GM19455 (cell line): ENCODE measurements at regions not wholly inside any gene's neighbourhood (a gene's known extent, or its start where the extent isn't known, plus 50 kb on each side); places are given as distances from the start of the nearest gene placed in this dataset.

Experiments
- ATAC-seq: cut with Tn5 transposase; IDR thresholded peaks from one replicate; pipeline ENCODE4 v1.9.1; 2021; ENCODE audit not compliant: unreplicated experiment

DNA sequence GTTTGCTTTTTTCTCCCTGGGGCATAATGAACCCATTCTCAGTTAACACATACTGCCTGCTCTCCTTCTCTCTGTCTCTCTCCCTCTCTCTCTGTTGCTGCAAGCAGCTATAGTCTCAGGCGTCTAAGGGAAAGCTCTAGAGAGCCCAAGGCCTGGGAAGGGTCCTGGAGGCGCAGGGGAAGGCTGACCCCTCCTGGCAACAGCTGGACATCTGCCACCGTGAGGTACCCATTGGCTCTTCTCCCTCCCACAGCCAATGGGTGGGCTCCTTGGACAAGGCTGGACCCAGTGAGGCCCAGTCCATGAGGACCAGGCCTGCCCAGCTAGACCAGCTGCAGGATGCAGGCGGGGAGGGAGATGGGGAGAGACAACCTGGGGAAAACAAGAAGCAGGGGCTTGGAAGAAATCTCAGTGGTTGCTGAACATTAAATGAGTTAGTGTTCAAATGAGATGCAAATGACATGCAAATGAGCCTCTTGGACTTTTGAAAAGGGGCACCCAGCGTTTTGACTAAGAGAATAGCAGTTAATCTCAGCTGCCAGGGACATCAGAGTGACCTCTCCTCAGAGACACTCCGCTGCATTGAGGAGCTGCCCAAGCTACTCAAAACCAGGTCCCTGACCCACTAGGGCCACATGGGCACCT is 349.7 kb downstream of the BUD13 start:
- ATAC-seq = no peak

DNA sequence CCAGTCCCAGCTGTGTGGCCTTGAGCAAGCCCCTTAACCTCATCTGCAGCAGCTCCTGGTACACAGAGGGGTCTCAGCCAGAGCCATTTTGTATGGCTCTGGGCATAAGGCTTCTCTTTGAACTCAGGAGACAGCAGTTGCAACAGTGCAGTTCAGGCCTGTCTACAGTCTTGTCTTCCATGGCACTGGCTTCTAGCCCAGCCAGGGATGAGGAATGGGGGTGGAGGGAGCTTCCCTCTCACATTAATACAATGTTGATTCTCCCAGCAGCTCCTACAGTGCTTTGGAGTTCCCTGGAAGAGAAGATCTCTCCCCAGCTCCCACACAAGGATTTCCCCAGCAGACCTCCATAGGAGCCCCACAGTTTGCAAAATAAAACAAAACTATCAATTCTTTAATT is 350.2 kb downstream of the BUD13 start:
- no peak for ATAC-seq

DNA sequence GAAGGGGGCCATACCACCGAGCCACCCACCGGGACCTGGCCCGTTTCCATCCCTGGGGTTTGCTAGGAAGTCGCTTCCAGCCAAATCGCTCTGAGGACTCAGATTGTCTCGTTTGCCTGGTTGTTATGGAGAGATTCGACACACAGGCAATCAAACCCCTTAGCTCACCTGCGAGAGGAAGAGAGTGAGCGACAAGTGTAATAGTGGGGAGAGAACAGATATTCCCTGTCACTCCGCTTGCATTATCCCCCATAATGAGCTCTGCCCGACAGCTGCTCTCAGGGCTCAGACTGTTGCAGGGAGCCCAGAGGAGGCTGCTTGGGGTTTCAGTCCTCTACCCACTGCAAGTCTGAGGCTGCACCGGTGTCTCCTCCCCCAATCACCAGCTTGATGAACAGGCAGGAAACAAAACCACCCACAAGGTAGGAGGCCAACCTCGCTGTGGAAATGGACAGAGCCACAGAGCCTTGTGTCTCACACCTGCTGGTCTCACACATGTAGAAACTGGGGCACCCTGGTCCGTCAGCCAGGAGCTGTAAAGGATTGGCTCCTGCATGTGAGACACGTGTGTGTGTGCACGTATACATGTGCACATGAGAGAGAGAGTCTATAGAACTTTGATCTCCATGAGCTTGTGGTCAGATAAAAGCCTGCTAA is 351.1 kb downstream of the BUD13 start:
- ATAC-seq = no peak

DNA sequence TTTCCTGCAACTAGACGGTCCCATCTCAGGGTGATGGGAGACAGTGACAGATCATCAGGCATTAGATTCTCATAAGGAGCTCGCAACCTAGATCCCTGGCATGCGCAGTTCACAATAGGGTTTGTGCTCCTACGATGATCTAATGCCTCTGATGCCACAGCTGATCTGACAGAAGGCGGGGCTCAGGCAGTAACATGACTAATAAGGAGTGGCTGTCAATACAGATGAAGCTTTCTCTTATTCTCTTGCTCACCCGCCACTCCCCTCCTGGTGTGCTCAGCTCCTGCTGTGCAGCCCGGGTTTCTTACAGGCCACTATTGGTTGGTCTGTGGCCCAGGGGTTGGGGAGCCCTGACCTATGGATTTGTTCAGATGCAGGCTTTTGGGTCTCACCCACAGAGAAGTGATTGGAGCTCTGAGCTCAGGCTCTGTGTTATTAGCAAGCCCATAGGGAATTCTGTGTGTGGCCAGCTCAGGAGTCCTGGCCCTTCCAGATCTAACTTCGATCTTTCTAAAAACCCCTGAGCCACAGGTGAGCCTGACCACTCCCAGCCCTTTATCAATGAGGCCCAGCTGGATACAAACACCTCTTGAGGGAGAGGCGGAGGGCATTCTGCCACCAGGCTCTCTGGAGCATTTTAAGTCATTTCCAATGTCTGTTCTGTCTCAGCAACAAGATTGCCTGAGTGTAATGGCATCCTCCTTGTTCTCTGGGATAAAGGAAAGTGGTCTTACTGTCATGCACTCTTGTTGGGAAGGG is 351.8 kb downstream of the BUD13 start:
- ATAC-seq = no peak

DNA sequence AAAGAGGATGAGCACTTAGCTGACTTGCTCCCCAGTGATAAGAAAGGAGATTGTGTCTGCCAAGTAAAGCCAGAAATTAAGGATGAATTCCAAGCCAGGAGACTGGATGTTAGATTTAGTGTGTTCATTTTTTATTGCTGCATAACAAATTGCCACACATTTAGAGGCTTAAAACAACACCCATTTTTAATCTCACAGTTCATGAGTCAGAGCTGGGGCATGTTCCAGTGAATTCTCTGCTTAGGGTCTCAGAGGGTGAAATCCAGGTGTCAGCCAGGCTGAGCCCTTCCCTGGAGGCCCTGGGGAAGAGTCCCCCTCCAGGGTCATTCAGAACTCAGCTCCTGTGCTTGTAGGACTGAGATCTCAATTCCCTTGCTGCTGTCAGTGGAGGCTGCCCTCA is 352.8 kb downstream of the BUD13 start:
- no peak for ATAC-seq

DNA sequence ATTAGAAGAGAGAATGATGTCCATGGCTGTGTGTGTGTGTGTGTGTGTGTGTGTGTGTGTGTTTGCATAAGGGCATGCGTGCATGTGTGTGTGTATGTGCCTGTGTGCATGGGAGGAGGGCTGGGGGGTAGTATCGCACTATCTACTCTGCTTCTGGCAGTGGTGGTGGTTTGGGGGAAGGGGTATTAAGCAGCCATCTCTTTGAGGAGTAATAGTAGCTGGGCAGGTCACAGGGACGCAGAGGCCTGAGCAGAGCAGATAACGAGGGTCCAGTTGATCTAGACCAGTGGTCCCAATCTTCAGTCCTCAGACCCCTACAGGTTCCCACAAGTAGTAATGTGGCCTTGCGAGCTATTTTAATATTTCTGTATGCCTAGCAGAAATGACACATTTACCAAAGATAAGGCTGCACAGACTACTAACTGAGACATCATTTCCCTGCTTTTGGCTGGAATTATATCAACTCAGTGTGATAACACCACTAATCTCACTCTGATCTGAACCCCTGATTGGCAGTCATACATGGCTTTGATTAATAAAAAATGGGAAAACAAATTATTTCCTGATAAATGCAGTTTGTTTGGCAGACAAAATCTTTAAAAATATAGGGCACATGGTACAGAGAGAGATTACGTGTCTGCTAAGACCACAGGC is 354.3 kb downstream of the BUD13 start:
- ATAC-seq = no peak

DNA sequence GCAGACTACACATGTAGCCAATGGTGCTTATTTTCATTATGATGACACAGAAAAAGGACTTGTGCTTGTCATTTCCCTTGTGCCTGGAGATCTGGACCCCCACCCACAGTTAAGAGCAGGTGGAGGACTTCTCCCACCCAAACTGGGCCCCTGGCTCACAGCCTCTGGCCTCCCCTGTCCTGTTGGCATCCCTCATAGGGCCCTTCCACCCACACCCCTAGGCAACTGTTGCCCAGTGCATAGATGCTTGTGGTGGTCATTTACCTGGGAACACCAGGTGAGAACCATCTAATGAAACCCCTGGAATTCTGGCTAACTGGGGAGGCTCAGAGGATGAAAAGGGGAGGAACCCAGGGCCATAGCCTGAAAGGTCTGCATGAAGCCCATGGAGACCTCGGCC is 355.9 kb downstream of the BUD13 start:
- no peak for ATAC-seq

DNA sequence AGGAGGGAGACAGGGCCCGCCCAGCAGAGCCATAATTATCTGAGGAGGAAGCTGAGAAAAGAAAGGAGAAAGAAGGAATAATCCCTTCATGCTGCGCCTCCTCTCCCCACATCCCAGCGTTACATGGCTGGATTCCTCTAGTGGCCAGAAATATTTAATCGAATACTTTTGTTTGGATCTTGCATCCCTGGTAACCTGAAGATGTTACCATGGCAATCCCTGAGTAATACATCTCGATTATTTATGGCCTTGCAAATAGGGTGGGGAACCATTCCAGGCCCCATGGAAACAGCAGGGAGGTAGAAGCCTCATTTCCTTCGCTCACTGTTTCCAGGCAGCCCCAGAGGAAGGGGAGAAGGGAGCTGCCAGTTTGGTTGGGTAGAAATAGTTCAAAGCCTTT is 357.7 kb downstream of the BUD13 start:
- no peak for ATAC-seq

DNA sequence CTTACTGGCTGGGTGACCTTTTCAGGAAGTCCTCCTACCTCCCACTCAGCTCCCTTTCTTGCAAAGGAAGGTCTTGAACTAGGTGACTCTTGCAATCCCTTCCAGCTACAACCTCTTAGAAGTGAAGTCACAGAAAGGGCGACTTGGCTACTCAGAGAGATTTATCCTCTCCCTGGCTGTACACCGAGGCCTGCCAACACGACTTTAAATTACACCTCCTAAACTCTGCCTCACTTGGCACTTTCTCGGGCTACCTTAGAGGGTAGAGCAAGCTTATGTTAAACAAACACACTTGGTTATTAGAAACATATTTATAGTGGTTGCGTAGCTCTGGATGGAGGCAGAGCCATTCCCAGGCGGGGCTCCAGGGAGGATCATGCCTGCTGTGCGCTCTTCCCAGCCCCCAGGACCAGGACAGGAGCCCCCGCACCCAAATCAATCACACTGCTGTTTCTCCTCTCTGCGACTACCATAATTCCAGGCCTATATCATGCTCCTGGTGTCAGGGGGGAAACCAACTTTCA is 358.4 kb downstream of the BUD13 start:
- no peak for ATAC-seq

DNA sequence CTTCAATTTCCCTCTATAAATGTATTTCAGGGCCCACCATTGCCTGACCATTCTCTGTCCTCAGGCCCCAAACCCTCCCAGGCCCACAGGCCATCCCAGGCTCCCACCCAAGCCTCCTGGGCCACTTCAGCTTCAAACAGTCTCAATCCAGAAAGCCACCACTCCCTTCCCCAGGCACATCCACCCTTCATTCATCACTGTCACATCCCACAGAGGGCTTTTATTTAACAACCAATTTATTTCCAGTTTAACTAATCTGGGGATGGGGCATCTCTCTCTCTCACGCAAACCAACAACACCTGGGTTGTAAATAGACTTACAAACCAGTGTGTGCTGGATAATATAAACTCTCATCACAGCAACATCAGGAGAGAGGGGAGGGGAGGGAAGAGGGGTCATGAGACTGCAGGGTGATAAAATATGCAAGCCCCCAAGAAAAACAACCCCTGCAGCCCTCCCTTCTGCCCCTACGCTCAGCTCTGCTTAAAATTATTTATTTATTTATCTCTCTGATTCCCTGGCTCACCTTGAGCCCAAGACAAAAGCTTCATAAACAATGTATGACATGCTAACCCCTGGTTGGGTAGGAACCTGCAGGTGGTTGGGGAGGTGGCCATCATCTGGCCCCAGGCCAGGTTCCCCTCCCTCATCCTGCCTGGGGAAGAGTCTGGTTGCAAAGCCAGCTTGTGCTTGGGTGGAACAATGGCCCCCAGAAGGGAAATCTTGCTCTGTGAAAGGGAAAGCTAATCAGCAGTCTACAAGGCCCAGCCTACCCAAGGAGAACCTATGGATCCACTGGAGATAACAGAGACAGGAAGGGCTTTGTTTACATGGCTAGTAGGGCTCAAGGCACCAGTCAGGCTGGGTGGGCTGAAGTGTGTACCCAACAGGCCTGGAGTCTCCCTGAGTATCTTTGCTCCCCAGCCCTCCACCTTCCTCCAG is 359.2 kb downstream of the BUD13 start:
- no peak for ATAC-seq

DNA sequence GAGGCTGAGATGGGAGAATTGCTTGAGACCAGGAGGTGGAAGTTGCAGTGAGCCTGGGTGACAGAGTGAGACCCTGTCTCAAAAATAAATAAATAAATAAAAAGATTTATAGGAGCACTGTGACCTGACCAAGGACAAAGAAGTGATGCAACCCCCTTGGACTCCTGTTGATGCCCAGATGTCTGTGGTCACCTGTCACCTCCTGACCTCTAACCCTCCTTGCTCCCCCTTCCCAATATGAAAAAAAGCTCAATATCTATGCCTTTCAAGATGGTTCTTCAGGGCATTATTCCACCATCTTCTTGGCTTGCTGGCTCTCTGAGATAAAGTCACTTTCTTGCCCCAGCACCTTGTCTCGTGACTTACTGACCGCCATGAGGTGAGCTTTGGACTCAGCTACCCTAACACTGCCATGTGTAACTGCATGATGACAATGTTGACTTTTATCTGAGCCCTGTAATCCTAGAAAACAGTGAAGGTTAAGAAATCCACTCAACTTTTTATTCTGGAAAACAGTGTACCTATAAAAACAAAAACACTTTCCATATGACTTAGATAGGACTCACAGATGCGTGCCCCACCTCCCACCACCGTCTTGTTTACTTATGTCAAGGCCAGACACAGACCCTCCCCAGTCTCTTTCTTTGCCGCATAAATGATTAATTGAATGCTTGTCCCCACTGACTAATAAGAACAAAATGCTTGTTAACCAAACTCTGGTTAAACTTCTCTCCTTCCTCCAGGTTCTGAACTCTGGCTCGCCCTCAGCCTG is 360.5 kb downstream of the BUD13 start:
- no peak for ATAC-seq

DNA sequence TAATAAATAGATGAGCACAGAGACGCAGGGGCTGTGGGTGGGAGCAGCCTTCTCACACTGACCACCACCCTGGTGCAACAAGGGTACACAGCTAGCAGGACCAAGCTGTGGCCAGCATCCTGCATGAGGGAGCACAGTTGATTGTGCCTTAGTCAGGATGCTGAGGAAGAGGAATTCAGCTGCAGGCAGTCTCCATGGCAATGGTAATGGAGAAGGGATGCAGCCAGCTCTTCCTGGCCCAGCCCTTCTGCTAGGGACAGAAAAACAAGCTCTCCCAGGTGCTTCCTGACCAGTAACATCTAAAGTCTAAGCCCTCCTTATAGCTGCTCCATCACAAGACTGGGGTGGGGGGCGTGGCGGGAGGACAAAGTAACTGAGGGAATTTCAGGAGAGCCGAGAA is 363.5 kb downstream of the BUD13 start:
- ATAC-seq = no peak

DNA sequence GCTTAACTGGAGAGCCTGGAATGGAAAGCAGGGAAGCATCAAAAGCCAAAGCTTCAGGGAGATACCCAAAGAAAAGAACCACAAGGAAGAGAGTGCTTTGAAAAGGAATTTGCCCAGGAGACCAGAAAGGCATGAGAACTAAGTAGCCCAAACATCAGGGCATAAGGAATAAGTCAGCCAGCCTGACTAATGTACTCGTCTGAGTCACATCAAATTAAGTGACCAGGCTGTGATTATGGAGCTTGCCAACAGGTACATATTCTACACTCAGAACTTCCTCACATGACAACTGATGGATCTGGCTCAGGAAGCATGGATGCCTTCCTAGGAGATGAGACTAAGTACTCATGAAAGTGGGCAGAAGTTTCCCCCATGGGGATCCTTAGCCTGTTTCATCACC is 366.7 kb downstream of the BUD13 start:
- ATAC-seq = no peak

DNA sequence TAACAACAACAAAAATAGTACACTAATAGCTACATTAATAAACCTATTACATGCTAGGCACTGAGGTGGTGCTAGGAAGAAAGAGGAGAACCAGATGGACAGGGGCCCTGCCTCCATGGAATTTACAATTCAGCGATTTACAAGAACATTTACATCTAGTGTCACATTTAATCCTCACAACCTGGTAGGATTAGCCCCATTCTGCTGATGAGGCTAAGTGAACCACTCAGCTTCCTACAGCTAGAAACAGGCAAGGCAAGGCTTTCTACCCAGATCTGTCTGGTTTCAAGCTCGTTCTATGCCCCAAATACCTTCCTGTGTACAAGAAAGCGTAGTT is 368.4 kb downstream of the BUD13 start:
- ATAC-seq = no peak

DNA sequence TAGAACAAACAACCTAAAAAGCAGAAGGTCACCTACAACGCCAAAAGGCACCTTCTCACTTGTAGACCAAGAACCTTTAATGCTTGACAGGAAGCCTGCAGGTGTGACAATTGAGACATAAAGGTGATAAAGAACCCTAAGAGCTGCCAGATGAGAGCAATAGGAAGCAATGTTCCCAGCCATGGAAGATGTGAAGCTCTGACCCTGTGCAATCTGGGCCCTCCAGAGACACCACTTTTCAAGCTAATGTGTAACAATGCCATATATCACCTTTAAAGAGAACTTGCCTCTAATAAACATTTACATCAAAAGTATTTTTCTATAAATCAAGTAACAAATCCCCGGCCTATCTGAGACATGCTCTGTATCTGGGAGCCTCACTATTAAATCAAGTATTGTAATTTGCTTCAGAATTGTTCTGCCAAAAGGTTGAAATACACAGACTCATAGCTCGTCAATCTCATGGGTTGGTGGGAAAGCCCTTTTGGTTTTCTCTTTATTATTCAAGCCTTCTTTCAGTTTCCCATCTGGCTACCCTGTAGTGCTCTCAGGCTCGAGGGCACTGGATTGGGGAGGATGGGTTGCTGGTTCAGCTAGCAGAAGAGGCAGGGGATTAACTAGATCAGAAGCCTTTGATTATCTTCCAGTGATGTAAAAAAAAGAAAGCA is 368.9 kb downstream of the BUD13 start:
- ATAC-seq = no peak

DNA sequence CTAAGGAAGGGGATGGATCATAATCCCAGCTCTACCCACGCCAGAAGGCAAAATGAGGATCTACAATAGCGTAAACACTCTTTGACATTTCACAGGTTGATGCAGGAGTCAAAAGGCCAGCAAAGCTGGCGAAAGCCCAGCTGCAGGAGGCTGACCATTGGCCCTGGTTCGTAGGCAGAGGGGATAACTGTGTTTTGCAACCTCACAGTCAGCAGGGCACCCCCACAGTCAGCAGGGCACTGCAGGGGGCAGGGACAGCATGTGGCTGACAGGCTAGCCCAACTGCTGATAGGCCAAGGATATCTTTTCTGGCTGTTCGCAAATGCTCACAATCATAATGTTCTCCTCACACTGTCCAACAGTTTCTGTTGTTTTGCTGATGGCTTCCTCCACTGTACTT is 372.7 kb downstream of the BUD13 start:
- no peak for ATAC-seq

DNA sequence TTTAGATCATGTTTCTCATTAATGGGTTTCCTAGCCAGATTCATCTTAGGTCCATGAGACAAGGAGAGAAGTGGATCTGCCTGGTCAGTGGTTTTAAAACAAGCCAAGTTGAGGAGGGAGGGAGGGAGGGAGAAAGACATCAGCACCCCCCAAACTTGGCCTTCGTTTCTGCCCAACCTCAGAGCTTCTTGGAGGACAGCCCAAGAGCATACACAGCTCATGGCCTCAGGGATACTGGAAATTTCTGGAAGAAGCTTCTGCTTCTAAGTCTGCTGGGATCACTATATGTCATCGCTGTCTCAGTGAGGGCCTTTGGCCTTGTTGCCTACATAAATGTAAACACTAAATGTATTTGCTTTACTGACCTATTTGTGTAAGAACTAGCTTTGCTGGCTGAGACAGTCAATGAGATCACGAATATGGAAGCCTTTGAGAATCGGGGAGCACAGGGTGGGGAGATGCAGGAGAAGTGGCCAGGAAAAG is 375.1 kb downstream of the BUD13 start:
- no peak for ATAC-seq

DNA sequence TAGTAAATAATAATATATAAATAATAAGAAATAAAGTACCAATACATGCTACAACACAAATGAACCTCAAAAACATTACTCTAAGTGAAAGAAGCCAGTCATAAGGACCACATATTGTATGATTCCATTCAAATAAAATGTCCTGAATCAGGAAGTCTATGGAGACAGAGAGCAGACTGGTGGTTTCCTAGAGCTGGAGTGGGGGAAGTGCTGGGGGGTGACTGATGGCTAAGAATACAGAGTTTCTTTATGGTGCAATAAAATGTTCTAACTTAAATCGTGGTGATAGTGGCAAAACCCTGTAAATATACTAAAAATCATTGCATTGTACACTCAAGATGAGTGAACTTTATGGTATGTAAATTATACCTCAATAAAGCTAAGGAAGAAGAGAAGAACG is 376.5 kb downstream of the BUD13 start:
- ATAC-seq = no peak

DNA sequence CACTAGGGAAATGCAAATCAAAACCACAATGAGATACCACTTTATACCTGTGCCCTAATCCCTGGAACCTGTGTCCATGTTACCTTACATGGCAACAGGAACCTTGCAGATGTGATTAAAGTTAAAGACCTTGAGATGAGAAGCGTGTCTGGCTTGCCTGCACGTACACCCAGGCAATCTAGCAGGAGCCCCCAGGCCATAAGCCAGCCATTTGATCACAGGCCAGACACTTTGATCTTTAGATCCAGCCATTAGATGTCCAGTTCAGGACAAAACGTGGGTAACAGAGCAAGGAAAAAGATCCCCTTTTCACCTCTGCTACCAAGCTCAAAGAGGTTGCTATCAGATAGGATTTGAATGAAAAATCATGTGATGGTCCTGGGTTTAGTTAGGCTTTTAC is 378.8 kb downstream of the BUD13 start:
- ATAC-seq = no peak
